ENCODE measurements at regions not wholly inside any gene's neighbourhood (a gene's known extent, or its start where the extent isn't known, plus 50 kb on each side); places are given as distances from the start of the nearest gene placed in this dataset.

DNA sequence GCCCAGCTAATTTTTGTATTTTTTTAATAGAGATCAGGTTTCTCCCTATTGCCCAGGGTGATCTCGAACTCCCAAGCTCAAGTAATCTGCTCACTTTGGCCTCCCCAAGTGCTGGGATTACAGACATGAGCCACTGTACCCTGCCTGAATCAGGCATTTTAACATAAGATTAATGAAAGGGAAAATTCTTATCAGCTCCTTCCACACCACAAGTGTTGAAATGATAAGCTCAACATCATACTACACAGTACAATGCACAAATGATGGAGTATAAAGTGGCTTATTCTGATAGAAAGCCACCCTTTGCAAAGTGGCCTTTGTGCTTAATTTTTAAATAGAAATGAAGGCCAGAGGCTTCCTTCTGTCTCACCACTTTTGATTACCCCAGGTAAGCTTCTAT lies 71.3 kb upstream of the MCHR2 start:
- no peak overlapping the region for H3K27ac ChIP-seq (ENCODE audit: low read length)
- H3K27me3 ChIP-seq (ENCODE audit: insufficient read depth, low read depth, low read length) = no peaks in the 10 kb centered on the region
- H3K9ac ChIP-seq (ENCODE audit: low read length) = no peak overlapping the region
- H3K9me3 ChIP-seq (ENCODE audit: low read length) = no peaks in the 10 kb centered on the region
- no peak for TF ChIP-seq EZH2 (IDR thresholded peaks at IDR 0.05; ENCODE audit: borderline replicate concordance, insufficient read depth, low read length, poor library complexity, severe bottlenecking)
- no peak for TF ChIP-seq TAF1 (IDR thresholded peaks at IDR 0.05; ENCODE audit: low read depth)
- TF ChIP-seq SMC3 (conservative IDR thresholded peaks at IDR 0.05; ENCODE audit: poor library complexity) = no peak
- TF ChIP-seq CTCF (IDR thresholded peaks at IDR 0.05; ENCODE audit: poor library complexity, severe bottlenecking) = no peak
- no peak for TF ChIP-seq MXI1 (conservative IDR thresholded peaks at IDR 0.05; ENCODE audit: poor library complexity, severe bottlenecking)
- TF ChIP-seq REST (IDR thresholded peaks at IDR 0.05; ENCODE audit: borderline replicate concordance) = no peak
- TF ChIP-seq POLR2AphosphoS5 (IDR thresholded peaks at IDR 0.05) = no peak
- H3K79me2 ChIP-seq (replicated peaks; ENCODE audit: insufficient read depth, low read length) = no peaks in the 10 kb centered on the region
- no peak overlapping the region for H3K4me3 ChIP-seq (ENCODE audit: low read length)
- no peak overlapping the region for H3K4me2 ChIP-seq (ENCODE audit: low read length)
- H4K20me1 ChIP-seq (ENCODE audit: insufficient read depth) = no peaks in the 10 kb centered on the region
- no peaks in the 10 kb centered on the region for H3K36me3 ChIP-seq (ENCODE audit: insufficient read depth, low read length)
- no peak overlapping the region for H2AFZ ChIP-seq (ENCODE audit: low read depth, low read length)
- no peaks in the 10 kb centered on the region for H3K9me2 ChIP-seq (ENCODE audit: insufficient read depth, low read length)
- H3F3A ChIP-seq (ENCODE audit: insufficient read depth, low read length, poor library complexity, severe bottlenecking) = peaks cover 4% of the 10 kb centered on the region

DNA sequence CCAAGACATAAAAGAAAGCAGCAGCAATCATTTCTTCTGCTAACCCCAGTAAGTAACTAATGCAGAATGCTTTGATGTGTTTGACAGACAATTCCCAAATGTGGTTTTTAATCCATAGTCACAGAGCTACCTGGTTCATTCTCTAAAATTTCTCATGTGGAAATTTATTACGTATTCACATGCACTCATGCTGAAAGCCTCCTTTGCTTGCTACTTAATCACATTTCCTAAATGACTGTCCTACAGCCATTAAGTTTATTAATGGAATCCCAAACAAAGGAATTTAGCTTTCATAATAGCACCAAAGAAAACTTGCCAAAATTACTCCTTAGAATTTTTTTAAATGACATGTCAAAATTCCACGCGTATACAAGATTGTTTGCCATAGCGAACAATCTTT lies 68.6 kb upstream of the MCHR2 start:
- no peak overlapping the region for H3K4me2 ChIP-seq (ENCODE audit: low read length)
- H3K27ac ChIP-seq (ENCODE audit: low read length) = peak overlapping the region; percentile 39
- H3K9ac ChIP-seq (ENCODE audit: low read length) = no peak overlapping the region
- H3K27me3 ChIP-seq (ENCODE audit: insufficient read depth, low read depth, low read length) = no peaks in the 10 kb centered on the region
- H2AFZ ChIP-seq (ENCODE audit: low read depth, low read length) = no peak overlapping the region
- no peaks in the 10 kb centered on the region for H4K20me1 ChIP-seq (ENCODE audit: insufficient read depth)
- TF ChIP-seq TAF1 (IDR thresholded peaks at IDR 0.05; ENCODE audit: low read depth) (no peak), MXI1 (conservative IDR thresholded peaks at IDR 0.05; ENCODE audit: poor library complexity, severe bottlenecking) (no peak), EP300 (conservative IDR thresholded peaks at IDR 0.05; ENCODE audit: poor library complexity, severe bottlenecking) (peak; percentile 11), EZH2 (IDR thresholded peaks at IDR 0.05; ENCODE audit: borderline replicate concordance, insufficient read depth, low read length, poor library complexity, severe bottlenecking) (no peak)
- no peaks in the 10 kb centered on the region for H3K9me3 ChIP-seq (ENCODE audit: low read length)
- H3K36me3 ChIP-seq (ENCODE audit: insufficient read depth, low read length) = no peaks in the 10 kb centered on the region
- no peak overlapping the region for H3K4me3 ChIP-seq (ENCODE audit: low read length)
- H3K79me2 ChIP-seq (replicated peaks; ENCODE audit: insufficient read depth, low read length) = no peaks in the 10 kb centered on the region
- H3F3A ChIP-seq (ENCODE audit: insufficient read depth, low read length, poor library complexity, severe bottlenecking) = no peaks in the 10 kb centered on the region
- no peaks in the 10 kb centered on the region for H3K9me2 ChIP-seq (ENCODE audit: insufficient read depth, low read length)

DNA sequence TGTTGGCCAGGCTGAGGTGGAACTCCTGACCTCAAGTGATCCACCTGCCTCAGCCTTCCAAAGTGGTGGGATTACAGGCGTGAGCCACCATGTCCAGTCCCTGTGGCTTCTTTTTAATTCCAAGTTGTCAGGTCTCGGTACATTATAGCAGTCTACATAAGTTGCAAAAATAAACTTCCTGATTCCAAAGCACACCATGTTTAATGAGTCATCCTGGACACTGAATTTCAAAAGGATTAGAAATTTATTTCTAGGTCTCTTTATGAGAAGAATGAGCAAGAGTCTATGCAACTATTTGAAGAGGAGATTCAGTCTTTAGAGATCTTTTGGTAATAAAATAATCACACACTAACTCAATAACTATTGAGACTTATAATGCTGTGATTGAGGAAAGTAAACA lies 63.9 kb upstream of the MCHR2 start:
- Histone ChIP-seq H2AFZ (ENCODE audit: low read depth, low read length) (no peak overlapping the region), H3K79me2 (replicated peaks; ENCODE audit: insufficient read depth, low read length) (no peaks in the 10 kb centered on the region), H3K9me3 (ENCODE audit: low read length) (no peaks in the 10 kb centered on the region), H3K9me2 (ENCODE audit: insufficient read depth, low read length) (no peaks in the 10 kb centered on the region), H4K20me1 (ENCODE audit: insufficient read depth) (no peaks in the 10 kb centered on the region), H3K27ac (ENCODE audit: low read length) (no peak overlapping the region), H3K27me3 (ENCODE audit: insufficient read depth, low read depth, low read length) (no peaks in the 10 kb centered on the region), H3K36me3 (ENCODE audit: insufficient read depth, low read length) (no peaks in the 10 kb centered on the region), H3F3A (ENCODE audit: insufficient read depth, low read length, poor library complexity, severe bottlenecking) (no peaks in the 10 kb centered on the region), H3K4me2 (ENCODE audit: low read length) (no peak overlapping the region), H3K4me3 (ENCODE audit: low read length) (no peak overlapping the region), H3K9ac (ENCODE audit: low read length) (no peak overlapping the region)
- TF ChIP-seq EP300 (conservative IDR thresholded peaks at IDR 0.05; ENCODE audit: poor library complexity, severe bottlenecking) (no peak), TAF1 (IDR thresholded peaks at IDR 0.05; ENCODE audit: low read depth) (no peak), RAD21 (conservative IDR thresholded peaks at IDR 0.05) (no peak), MXI1 (conservative IDR thresholded peaks at IDR 0.05; ENCODE audit: poor library complexity, severe bottlenecking) (no peak), POLR2AphosphoS5 (IDR thresholded peaks at IDR 0.05) (no peak)
